Panc1 (cell line): ENCODE measurements at regions not wholly inside any gene's neighbourhood (a gene's known extent, or its start where the extent isn't known, plus 50 kb on each side); places are given as distances from the start of the nearest gene placed in this dataset.

Experiments
- CTCF ChIP-seq: fragments of 450-650 bp; IDR thresholded peaks from 2 replicates; pipeline ENCODE4 v1.5.1; 2017; ENCODE audit warnings: mild to moderate bottlenecking
- POLR2AphosphoS5 ChIP-seq: IDR thresholded peaks from 2 replicates; pipeline ENCODE4 v1.6.1; 2012; ENCODE audit warnings: mild to moderate bottlenecking, low read depth, low read length, moderate library complexity
- SIN3A ChIP-seq: IDR thresholded peaks from 2 replicates; pipeline ENCODE4 v1.6.1; 2012; ENCODE audit warnings: low read depth, mild to moderate bottlenecking, low read length, moderate library complexity, borderline replicate concordance; ENCODE audit not compliant: insufficient read depth
- TF ChIP-seq, protein P1 (sequence below), 2 experiments: IDR thresholded peaks; 2 replicates each; pipeline ENCODE4 v1.6.1; 2011 to 2012; ENCODE audit warnings: low read depth in 2 of 2, control low read depth in 1 of 2, low read length in 1 of 2, mild to moderate bottlenecking in 1 of 2, moderate library complexity in 1 of 2; ENCODE audit not compliant: insufficient read depth in 1 of 2

DNA sequence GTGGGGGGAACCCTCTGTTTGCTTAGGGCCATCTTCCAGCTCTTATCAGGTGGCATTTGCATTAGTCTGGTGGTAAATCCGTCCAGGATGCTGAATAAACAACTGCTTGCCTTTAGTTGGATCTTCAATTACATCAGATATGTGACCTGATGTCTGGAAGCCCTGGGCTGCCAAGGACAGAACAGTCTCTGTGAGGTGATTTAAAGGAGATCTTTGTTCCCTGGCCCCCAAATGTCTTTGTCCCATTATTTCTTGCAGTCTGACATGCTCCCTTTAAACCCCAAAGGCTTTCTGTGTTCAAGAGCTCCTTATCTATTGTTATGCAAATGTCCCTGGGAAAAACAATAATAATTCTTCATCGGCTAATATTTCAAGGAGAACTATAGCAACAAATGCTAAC, 84.6 kb upstream of the SPTLC3 start:
- no peak for TF ChIP-seq CTCF
- TF ChIP-seq POLR2AphosphoS5, result no peak
- TF ChIP-seq SIN3A, result no peak
- TF ChIP-seq, protein P1, sequence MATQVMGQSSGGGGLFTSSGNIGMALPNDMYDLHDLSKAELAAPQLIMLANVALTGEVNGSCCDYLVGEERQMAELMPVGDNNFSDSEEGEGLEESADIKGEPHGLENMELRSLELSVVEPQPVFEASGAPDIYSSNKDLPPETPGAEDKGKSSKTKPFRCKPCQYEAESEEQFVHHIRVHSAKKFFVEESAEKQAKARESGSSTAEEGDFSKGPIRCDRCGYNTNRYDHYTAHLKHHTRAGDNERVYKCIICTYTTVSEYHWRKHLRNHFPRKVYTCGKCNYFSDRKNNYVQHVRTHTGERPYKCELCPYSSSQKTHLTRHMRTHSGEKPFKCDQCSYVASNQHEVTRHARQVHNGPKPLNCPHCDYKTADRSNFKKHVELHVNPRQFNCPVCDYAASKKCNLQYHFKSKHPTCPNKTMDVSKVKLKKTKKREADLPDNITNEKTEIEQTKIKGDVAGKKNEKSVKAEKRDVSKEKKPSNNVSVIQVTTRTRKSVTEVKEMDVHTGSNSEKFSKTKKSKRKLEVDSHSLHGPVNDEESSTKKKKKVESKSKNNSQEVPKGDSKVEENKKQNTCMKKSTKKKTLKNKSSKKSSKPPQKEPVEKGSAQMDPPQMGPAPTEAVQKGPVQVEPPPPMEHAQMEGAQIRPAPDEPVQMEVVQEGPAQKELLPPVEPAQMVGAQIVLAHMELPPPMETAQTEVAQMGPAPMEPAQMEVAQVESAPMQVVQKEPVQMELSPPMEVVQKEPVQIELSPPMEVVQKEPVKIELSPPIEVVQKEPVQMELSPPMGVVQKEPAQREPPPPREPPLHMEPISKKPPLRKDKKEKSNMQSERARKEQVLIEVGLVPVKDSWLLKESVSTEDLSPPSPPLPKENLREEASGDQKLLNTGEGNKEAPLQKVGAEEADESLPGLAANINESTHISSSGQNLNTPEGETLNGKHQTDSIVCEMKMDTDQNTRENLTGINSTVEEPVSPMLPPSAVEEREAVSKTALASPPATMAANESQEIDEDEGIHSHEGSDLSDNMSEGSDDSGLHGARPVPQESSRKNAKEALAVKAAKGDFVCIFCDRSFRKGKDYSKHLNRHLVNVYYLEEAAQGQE (IDR thresholded peaks at IDR 0.05; ENCODE audit: insufficient read depth in 1 of 2, low read depth in 2 of 2, low read length in 1 of 2), result no peak
